GM12875 (cell line): ENCODE measurements at regions not wholly inside any gene's neighbourhood (a gene's known extent, or its start where the extent isn't known, plus 50 kb on each side); places are given as distances from the start of the nearest gene placed in this dataset.

Source experiments
- H3K4me3 ChIP-seq: one replicate; pipeline ENCODE4 v1.5.1; 2011; ENCODE audit warnings: low read depth, low read length, control low read depth
- CTCF ChIP-seq: IDR thresholded peaks from 2 replicates; pipeline ENCODE4 v1.5.1; 2011; ENCODE audit warnings: low read depth, mild to moderate bottlenecking, control low read depth, inconsistent platforms, low read length, moderate library complexity, borderline replicate concordance; ENCODE audit not compliant: insufficient read depth

GRCh38 chr6:169016758-169017157 lies 236.9 kb downstream of the THBS2 start:
- H3K4me3 ChIP-seq = no peak overlapping the region
- TF ChIP-seq CTCF = no peak

GRCh38 chr6:169014211-169015197 lies 239.1 kb downstream of the THBS2 start:
- no peak overlapping the region for H3K4me3 ChIP-seq
- no peak for TF ChIP-seq CTCF

GRCh38 chr6:169009628-169010027 lies 244.0 kb downstream of the THBS2 start:
- no peak overlapping the region for H3K4me3 ChIP-seq
- no peak for TF ChIP-seq CTCF

GRCh38 chr6:169008641-169009257 lies 244.9 kb downstream of the THBS2 start:
- TF ChIP-seq CTCF = no peak
- H3K4me3 ChIP-seq = no peak overlapping the region

- no peak for TF ChIP-seq CTCF
- no peak overlapping the region for H3K4me3 ChIP-seq
Observed at GRCh38 chr6:169005166-169005565, 248.5 kb downstream of the THBS2 start.

- no peak overlapping the region for H3K4me3 ChIP-seq
- no peak for TF ChIP-seq CTCF
Observed at GRCh38 chr6:169000022-169000421, 253.6 kb downstream of the THBS2 start.
